ENCODE measurements at regions not wholly inside any gene's neighbourhood (a gene's known extent, or its start where the extent isn't known, plus 50 kb on each side); places are given as distances from the start of the nearest gene placed in this dataset.

DNA sequence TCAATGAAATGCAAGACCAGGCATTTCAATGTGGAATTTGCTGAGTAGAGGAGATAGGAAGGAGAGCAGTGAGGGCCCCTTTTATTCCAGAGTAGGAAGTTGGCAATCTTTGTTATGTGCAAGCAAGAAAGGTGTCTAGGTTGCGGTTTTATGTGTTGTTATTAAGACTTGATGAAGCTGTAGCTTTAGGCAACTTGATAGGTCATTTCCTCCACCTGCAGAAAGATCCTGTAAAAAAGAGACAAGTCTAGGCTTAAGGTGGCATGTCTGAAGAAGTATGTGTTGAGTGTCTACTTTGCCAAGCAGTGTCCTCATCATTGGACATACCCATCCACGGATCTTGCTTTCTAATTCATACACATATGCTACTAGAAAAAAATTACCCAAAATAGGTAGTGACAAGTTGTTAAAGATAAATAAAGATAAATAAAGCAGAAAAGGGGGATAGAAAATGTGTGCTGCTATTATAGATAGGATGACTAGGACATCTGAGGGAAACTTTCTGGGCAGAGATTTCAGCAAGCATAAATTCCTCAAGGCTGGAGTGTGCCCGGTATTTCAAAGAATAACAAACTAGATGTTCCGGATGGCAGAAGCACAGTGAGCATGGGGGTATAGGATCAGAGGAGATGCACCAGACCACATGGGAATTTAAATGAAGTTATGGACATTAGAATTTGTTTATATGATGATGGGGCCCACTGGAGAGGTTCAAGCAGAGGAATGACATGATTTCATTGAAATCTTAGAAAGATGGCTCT is 335.0 kb downstream of the TGFB2 start:
- DNase-seq, result no peak

DNA sequence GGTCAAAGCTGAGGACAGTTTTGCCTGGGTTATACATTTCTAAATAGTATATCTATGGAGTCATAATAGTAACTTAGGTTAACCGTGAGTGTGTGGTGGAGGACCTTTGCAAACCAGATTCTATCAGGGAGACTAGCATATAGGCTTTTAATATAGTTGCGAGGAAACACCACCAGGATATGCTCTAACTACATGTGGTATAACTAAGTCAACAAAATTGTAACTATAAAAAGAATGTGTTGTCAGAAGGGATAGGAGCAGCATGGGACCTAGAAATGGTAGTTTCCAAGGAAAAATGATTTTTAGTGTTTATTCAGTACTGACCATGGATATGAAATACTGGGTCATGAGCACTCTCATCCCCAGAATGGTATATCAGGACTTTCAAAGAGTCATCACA is 338.1 kb downstream of the TGFB2 start:
- no peak for DNase-seq

DNA sequence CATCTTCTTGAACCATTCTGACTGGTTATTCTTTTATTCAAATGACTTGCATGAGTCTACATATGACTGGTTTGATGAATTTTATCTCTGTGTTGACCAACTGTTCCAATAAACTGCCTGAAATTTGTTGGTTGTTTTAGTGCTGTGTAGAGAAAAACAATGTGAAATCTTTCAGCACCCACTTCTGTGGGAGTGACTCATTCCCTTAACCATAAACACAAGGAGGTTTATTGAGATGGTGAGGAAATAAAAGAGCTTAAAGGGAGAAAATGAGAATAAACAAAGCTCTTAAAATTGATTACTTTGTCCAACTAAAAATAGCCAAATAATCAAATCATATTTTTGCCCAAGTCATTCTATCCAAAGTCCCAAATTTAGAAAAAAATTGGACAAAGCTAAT is 341.1 kb downstream of the TGFB2 start:
- no peak for DNase-seq

GRCh38 chr1:218686761-218687160 is 341.6 kb downstream of the TGFB2 start:
- no peak for DNase-seq

- DNase-seq, result no peak
Observed at GRCh38 chr1:218692808-218693207, 347.7 kb downstream of the TGFB2 start.

DNA sequence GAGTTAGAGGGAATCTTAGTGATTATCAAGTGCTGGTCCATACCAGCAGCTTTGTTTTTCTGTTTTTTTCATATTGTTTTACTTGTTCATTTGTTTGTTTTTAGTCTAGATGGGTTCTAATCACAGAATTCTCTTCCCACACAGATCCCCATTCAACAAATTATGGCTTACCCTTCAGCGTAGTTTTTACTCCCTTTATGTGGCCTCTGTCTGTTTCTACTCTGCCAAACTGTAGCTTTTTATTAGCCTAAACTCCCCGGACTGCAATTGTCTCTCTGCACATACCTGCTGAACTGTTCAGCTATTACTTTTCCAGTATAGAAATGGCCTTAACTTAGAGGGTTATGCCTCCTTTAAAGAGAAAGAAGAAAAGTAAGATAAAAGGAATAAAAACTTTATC is 348.5 kb downstream of the TGFB2 start:
- no peak for DNase-seq

DNA sequence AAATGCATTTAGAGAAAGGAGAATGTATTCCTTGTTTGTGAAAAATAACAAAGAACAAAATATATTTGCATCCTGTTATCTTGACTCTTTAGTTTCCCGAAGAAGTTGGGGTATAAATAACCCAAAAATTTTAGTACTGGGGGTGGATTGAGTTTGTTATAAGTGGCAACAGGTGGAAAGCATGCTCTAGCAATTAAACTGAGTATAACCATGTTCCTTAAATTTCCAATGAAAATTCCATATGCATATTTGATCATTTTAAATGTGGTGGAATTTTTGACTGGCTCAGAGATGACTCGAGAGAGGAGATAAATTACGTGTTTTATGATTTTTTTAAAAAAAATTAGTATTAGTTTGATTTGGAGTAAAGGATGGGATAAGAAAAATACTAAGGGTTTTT is 348.9 kb downstream of the TGFB2 start:
- no peak for DNase-seq

DNA sequence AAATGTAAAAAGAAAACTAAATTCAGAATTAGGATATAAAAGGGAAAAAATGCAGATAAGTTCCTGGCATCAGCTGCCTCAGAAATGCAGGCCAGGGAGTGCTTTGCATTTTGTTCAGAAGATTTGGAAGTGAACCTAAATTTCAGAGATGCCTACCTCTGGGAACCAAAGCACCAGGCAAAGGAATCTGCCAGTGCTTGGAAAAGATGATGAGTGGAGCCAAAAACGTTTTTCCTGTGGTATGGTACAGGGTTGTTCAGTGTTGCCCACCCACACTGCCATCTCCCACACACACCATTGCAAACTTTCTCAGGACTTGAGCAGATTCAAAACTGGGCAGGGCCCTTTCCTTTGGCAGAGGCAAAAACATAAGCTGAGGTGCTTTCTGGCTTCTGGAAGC is 349.5 kb downstream of the TGFB2 start:
- DNase-seq, result no peak

DNA sequence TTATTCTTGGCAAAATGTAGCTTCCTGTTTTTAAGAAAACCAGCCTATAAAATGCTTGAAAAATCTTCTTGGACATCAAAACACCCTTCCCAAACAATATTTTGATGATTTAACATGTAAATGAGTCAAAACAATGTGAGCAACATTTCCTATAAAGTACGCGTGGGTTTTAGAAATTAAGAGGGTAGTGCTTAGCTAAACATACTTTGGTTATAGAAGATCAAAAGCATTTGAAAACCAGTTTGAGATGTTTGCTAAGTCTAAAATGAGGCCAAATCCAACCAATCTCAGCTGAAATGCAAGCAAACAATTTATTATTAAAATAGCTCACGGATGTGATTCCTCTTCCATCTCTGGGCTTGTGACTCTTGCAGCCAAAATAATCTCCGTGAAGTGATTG is 350.4 kb downstream of the TGFB2 start:
- DNase-seq, result no peak

GRCh38 chr1:218698141-218698540 is 353.0 kb downstream of the TGFB2 start:
- no peak for DNase-seq

DNA sequence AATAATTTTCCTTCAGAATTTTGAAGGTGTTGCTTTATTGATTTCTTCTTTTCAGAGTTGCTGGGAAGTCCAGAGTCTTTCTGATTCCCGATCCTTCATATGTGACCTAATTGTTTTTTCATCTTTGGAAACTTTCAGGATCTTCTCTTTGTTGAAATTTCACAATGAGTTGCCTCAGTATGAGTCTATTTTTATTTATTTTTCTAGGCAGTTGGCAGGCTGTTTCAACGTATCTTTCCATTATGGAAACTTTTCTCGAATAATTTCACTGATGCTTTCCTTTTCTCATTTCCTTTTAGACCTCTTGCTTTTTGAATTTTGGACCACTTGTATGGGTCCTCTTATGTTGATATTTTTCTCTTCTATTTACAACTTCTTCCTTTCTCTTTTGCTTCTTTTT is 354.3 kb downstream of the TGFB2 start:
- no peak for DNase-seq

- DNase-seq, result no peak
Observed at GRCh38 chr1:218699865-218700264, 354.7 kb downstream of the TGFB2 start.

- no peak for DNase-seq
Observed at GRCh38 chr1:218700666-218701065, 355.5 kb downstream of the TGFB2 start.

GRCh38 chr1:218701131-218701530 is 356.0 kb downstream of the TGFB2 start:
- no peak for DNase-seq

DNA sequence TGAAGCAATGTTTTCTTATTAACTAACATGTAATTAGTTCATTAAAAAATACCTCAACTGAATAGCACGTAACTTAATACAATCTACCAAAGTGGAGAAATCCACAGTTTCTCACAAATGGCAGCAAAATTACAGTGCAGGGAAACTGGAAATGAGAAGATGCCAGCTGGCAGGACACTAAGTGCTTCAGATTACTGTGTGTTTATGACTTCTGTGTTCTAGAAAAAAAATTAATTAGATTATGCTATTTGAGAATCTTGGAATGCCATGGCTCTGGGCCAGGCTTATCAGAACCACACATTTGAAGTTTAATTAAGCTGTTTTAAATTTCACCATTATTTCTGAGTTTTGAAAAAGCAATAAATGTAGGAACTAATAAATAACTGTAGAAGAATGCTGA is 357.6 kb downstream of the TGFB2 start:
- DNase-seq, result peak; percentile 7

DNA sequence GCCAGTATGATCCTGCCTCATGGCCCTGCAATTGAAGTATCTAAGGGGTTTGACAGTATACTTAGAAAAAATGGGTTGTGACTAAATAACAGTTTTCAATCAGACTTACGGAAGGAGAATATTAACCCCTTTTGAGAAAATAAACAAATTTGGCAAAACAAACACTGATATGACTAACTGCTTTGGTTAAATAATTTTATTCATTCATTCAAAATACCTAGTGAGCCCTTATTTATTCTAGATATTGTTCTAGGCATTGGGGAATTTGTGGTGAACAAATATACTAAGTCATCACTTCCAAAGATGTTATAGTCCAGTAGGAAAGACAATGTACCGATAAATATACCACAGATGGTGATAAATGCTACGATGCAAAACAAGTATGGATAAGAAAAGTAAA is 358.7 kb downstream of the TGFB2 start:
- DNase-seq, result no peak

- no peak for DNase-seq
Observed at GRCh38 chr1:218705391-218705790, 360.3 kb downstream of the TGFB2 start.

DNA sequence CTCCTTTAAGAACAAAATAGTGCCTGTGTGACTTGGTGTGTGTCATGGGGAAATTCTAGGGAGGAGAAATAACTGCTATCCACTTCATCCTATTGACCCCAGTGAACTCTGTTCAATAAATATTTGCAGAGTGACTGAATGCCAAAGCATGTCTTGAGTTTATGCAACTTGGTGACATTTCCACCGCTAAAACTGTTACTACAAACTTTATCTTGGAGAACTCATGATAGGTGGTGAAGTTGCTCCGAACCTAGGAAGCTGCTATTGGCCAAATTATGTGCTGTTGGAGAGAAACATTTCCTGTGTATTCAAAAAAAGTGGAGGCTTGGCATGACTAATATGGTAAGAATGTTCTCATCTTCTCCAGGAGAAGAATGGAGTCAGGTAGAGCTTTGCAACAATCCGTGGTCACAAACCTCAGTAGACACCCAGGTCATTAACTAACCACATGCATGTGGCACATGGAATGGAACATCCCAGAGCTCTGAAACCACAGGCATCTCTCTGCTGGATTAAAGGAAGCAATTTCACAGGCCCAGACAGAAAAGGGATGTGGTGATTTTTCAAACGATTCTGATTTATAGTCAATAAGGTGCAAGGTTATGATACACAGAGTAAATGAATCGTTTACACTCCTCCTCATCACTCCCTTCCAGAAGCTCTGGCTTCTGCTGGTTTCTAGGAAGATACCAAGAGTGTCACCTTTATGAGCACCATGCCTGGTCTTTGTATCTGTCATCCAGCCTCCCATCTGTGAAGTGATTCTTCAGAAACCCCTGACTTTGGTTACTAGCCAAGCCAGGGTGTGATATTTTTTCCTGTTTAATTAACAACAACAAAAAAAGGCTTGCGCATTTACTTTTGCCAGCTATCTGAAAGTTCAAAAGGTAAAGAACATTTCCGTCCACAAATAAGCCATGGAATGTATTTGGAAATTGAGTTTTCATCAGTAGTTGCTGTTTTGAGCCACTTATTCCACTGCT is 361.1 kb downstream of the TGFB2 start:
- DNase-seq, result peak; percentile 24

GRCh38 chr1:218711001-218711400 is 365.9 kb downstream of the TGFB2 start:
- no peak for DNase-seq

GRCh38 chr1:218711884-218712674 is 366.9 kb downstream of the TGFB2 start:
- DNase-seq, result no peak

- no peak for DNase-seq
Observed at GRCh38 chr1:218712677-218713076, 367.5 kb downstream of the TGFB2 start.

GRCh38 chr1:218715961-218716669 is 371.0 kb downstream of the TGFB2 start:
- no peak for DNase-seq

Measured in renal pelvis (tissue), 1 donor.